ENCODE measurements at regions not wholly inside any gene's neighbourhood (a gene's known extent, or its start where the extent isn't known, plus 50 kb on each side); places are given as distances from the start of the nearest gene placed in this dataset.

GRCh38 chr4:14178421-14178820, 550.9 kb upstream of the BOD1L1 start:
- no peak for TF ChIP-seq CTCF (IDR thresholded peaks at IDR 0.05)
- TF ChIP-seq EP300 (IDR thresholded peaks at IDR 0.05), result no peak

All from tibial nerve (tissue), 4 donors.